PC-9 (cell line): ENCODE measurements at regions not wholly inside any gene's neighbourhood (a gene's known extent, or its start where the extent isn't known, plus 50 kb on each side); places are given as distances from the start of the nearest gene placed in this dataset.

Experiments
- CTCF ChIP-seq: fragments of 200-600 bp; sonication (generic); conservative IDR thresholded peaks from 2 replicates; pipeline ENCODE4 v1.6.1; 2017; ENCODE audit warnings: mixed run types, antibody characterized with exemption, mild to moderate bottlenecking, moderate library complexity
- EZH2 ChIP-seq: fragments of 200-600 bp; sonication (generic); IDR thresholded peaks from 2 replicates; pipeline ENCODE4 v1.8.0; 2017; ENCODE audit warnings: antibody characterized with exemption, low read depth

GRCh38 chr15:95848126-95848525, 482.4 kb upstream of the NR2F2 start:
- TF ChIP-seq CTCF (no peak), EZH2 (no peak)
